ENCODE measurements at regions not wholly inside any gene's neighbourhood (a gene's known extent, or its start where the extent isn't known, plus 50 kb on each side); places are given as distances from the start of the nearest gene placed in this dataset.

- Histone ChIP-seq H3K27me3 (ENCODE audit: insufficient read depth, low read depth) (no peaks in the 10 kb centered on the region), H3K4me3 (IDR thresholded peaks at IDR 0.05; ENCODE audit: insufficient read depth, low read depth, low read length) (no peak overlapping the region), H3K27ac (no peak overlapping the region), H3K4me2 (no peak overlapping the region), H4K20me1 (ENCODE audit: insufficient read depth) (no peaks in the 10 kb centered on the region), H3K9ac (no peak overlapping the region), H3K79me2 (ENCODE audit: insufficient read depth, low read depth) (no peaks in the 10 kb centered on the region), H2AFZ (ENCODE audit: low read depth) (no peak overlapping the region), H3K36me3 (ENCODE audit: insufficient read depth) (no peaks in the 10 kb centered on the region), H3K4me1 (ENCODE audit: low read depth, poor library complexity, severe bottlenecking) (no peaks in the 10 kb centered on the region)
- no peak for TF ChIP-seq CTCF (conservative IDR thresholded peaks at IDR 0.05; ENCODE audit: low read depth, low read length)
Observed at GRCh38 chr12:13749389-13749788, 232.0 kb downstream of the GRIN2B start.

- Histone ChIP-seq H3K4me1 (ENCODE audit: low read depth, poor library complexity, severe bottlenecking) (no peaks in the 10 kb centered on the region), H4K20me1 (ENCODE audit: insufficient read depth) (no peaks in the 10 kb centered on the region), H3K36me3 (ENCODE audit: insufficient read depth) (no peaks in the 10 kb centered on the region), H3K9ac (no peak overlapping the region), H3K27ac (no peak overlapping the region), H3K27me3 (ENCODE audit: insufficient read depth, low read depth) (no peaks in the 10 kb centered on the region), H3K4me2 (no peak overlapping the region), H2AFZ (ENCODE audit: low read depth) (no peak overlapping the region), H3K4me3 (IDR thresholded peaks at IDR 0.05; ENCODE audit: insufficient read depth, low read depth, low read length) (no peak overlapping the region), H3K79me2 (ENCODE audit: insufficient read depth, low read depth) (no peaks in the 10 kb centered on the region)
- TF ChIP-seq CTCF (conservative IDR thresholded peaks at IDR 0.05; ENCODE audit: low read depth, low read length): no peak
Observed at GRCh38 chr12:13745111-13745860, 236.1 kb downstream of the GRIN2B start.

GRCh38 chr12:13744561-13744960, 236.8 kb downstream of the GRIN2B start:
- Histone ChIP-seq H3K4me3 (IDR thresholded peaks at IDR 0.05; ENCODE audit: insufficient read depth, low read depth, low read length) (no peak overlapping the region), H2AFZ (ENCODE audit: low read depth) (no peak overlapping the region), H3K4me1 (ENCODE audit: low read depth, poor library complexity, severe bottlenecking) (no peaks in the 10 kb centered on the region), H3K79me2 (ENCODE audit: insufficient read depth, low read depth) (no peaks in the 10 kb centered on the region), H3K4me2 (no peak overlapping the region), H3K36me3 (ENCODE audit: insufficient read depth) (no peaks in the 10 kb centered on the region), H3K9ac (no peak overlapping the region), H4K20me1 (ENCODE audit: insufficient read depth) (no peaks in the 10 kb centered on the region), H3K27ac (no peak overlapping the region), H3K27me3 (ENCODE audit: insufficient read depth, low read depth) (no peaks in the 10 kb centered on the region)
- no peak for TF ChIP-seq CTCF (conservative IDR thresholded peaks at IDR 0.05; ENCODE audit: low read depth, low read length)

DNA sequence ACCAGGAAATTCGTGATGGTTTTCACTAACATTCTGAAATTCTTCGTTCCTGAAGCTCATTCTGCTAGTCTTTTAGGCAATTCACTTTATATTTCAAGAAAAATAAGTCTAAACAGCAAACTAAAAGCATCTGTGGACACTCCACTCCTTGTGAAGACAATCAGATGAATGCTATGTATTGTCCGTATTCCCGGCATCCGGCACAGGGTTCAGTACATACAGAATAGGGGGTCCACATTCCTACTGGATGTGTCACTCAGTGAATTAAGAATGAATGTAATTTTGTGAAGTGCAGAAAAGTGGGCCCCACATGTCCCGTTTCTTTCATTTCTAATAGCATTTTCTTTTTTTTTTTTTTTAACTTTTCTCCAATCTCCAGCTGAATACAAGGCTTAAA, 241.3 kb downstream of the GRIN2B start:
- no peaks in the 10 kb centered on the region for H3K27me3 ChIP-seq (ENCODE audit: insufficient read depth, low read depth)
- H2AFZ ChIP-seq (ENCODE audit: low read depth): no peak overlapping the region
- no peak overlapping the region for H3K4me2 ChIP-seq
- no peaks in the 10 kb centered on the region for H3K79me2 ChIP-seq (ENCODE audit: insufficient read depth, low read depth)
- no peak overlapping the region for H3K27ac ChIP-seq
- no peaks in the 10 kb centered on the region for H4K20me1 ChIP-seq (ENCODE audit: insufficient read depth)
- H3K4me1 ChIP-seq (ENCODE audit: low read depth, poor library complexity, severe bottlenecking): no peaks in the 10 kb centered on the region
- H3K4me3 ChIP-seq (IDR thresholded peaks at IDR 0.05; ENCODE audit: insufficient read depth, low read depth, low read length): no peak overlapping the region
- no peaks in the 10 kb centered on the region for H3K36me3 ChIP-seq (ENCODE audit: insufficient read depth)
- no peak overlapping the region for H3K9ac ChIP-seq
- no peak for TF ChIP-seq CTCF (conservative IDR thresholded peaks at IDR 0.05; ENCODE audit: low read depth, low read length)
